ENCODE measurements at regions not wholly inside any gene's neighbourhood (a gene's known extent, or its start where the extent isn't known, plus 50 kb on each side); places are given as distances from the start of the nearest gene placed in this dataset.
"Not testable (repeated sequence)": the region's sequence is repeated elsewhere in the genome, so short reads cannot be mapped to it uniquely, and the experiment has no call there.

DNA sequence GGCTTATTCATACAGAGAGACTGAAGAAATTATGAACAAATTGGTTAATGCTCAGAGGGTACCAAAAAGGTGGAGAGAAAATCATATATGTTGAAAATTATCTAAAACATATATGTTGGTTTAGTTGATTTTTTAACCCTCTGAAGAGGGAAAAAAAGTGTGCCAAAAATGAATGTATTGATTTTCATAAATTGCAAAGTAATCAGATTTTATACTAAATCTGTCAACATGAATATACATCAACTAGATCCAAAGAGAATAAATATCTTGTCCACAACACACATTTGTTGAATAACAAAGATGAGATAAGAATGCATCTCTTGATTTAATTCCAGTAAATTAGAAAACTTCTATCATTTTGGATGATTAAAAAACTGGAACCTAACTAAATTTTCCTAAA is 125.3 kb upstream of the TACR3 start:
- Histone ChIP-seq H3K27me3 (replicated peaks; ENCODE audit: insufficient read depth) (no peaks in the 10 kb centered on the region), H3K4me1 (ENCODE audit: control insufficient read depth in 1 of 2, low read depth in 2 of 2) (no peaks in the 10 kb centered on the region), H3K4me3 (no peak overlapping the region), H3K9me3 (no peaks in the 10 kb centered on the region), H3K27ac (no peak overlapping the region), H3K36me3 (no peaks in the 10 kb centered on the region)
- ATAC-seq (ENCODE audit: insufficient number of reproducible peaks, low FRiP score, low read depth) = no peak
- TF ChIP-seq, protein P1, sequence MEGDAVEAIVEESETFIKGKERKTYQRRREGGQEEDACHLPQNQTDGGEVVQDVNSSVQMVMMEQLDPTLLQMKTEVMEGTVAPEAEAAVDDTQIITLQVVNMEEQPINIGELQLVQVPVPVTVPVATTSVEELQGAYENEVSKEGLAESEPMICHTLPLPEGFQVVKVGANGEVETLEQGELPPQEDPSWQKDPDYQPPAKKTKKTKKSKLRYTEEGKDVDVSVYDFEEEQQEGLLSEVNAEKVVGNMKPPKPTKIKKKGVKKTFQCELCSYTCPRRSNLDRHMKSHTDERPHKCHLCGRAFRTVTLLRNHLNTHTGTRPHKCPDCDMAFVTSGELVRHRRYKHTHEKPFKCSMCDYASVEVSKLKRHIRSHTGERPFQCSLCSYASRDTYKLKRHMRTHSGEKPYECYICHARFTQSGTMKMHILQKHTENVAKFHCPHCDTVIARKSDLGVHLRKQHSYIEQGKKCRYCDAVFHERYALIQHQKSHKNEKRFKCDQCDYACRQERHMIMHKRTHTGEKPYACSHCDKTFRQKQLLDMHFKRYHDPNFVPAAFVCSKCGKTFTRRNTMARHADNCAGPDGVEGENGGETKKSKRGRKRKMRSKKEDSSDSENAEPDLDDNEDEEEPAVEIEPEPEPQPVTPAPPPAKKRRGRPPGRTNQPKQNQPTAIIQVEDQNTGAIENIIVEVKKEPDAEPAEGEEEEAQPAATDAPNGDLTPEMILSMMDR (IDR thresholded peaks at IDR 0.05) = no peak
- no peak for DNase-seq (ENCODE audit: low spot score)

DNA sequence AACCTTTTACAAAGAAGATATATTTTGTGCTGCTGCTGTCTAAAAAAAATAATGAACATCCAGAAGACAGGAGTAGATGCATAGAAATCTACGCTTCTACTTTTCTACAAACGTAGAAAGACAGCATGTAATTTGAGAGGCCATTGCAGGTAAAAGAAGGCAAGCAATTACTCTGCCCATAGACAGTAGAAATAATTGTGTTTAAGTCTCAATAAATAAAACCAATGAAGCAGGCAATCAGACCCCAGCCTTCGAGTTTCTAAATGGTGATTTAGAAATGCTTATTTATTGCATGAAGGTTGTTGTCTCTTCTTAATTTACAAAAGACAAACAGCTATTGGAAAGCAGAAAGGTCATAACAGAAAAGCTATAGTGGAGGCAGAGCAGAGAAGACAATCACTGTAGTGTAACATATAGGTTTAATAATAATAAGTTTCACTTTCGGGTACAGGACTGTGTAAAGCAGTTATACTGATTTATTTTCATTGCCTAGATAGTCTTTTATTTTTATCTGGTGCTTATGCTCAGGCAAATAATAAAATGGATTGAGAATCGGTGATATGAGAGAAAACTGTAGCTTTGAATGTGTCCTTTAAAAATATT is 123.0 kb upstream of the TACR3 start:
- Histone ChIP-seq H3K4me1 (ENCODE audit: control insufficient read depth in 1 of 2, low read depth in 2 of 2) (no peaks in the 10 kb centered on the region), H3K4me3 (no peak overlapping the region), H3K36me3 (no peaks in the 10 kb centered on the region), H3K27ac (no peak overlapping the region), H3K27me3 (replicated peaks; ENCODE audit: insufficient read depth) (no peaks in the 10 kb centered on the region), H3K9me3 (no peaks in the 10 kb centered on the region)
- TF ChIP-seq, protein P1 (IDR thresholded peaks at IDR 0.05) = no peak
- DNase-seq (ENCODE audit: low spot score) (no peak), ATAC-seq (ENCODE audit: insufficient number of reproducible peaks, low FRiP score, low read depth) (no peak)

- ATAC-seq (ENCODE audit: insufficient number of reproducible peaks, low FRiP score, low read depth) = no peak
- H3K27me3 ChIP-seq (replicated peaks; ENCODE audit: insufficient read depth) = no peaks in the 10 kb centered on the region
- H3K4me1 ChIP-seq (ENCODE audit: control insufficient read depth in 1 of 2, low read depth in 2 of 2) = no peaks in the 10 kb centered on the region
- TF ChIP-seq, protein P1 (IDR thresholded peaks at IDR 0.05) = no peak
- no peak for DNase-seq (ENCODE audit: low spot score)
- no peaks in the 10 kb centered on the region for H3K36me3 ChIP-seq
- H3K4me3 ChIP-seq = no peak overlapping the region
- no peaks in the 10 kb centered on the region for H3K9me3 ChIP-seq
- H3K27ac ChIP-seq = no peak overlapping the region
Measured at GRCh38 chr4:103842076-103842475, 122.3 kb upstream of the TACR3 start.

GRCh38 chr4:103810308-103810707 is 90.5 kb upstream of the TACR3 start:
- not testable (repeated sequence) for ATAC-seq (ENCODE audit: insufficient number of reproducible peaks, low FRiP score, low read depth); H3K4me1 ChIP-seq (ENCODE audit: control insufficient read depth in 1 of 2, low read depth in 2 of 2); H3K9me3 ChIP-seq; H3K4me3 ChIP-seq; DNase-seq (ENCODE audit: low spot score); H3K27ac ChIP-seq; H3K36me3 ChIP-seq; H3K27me3 ChIP-seq (replicated peaks; ENCODE audit: insufficient read depth)

GRCh38 chr4:103802766-103803165 is 83.0 kb upstream of the TACR3 start:
- Histone ChIP-seq H3K36me3 (no peaks in the 10 kb centered on the region), H3K4me1 (ENCODE audit: control insufficient read depth in 1 of 2, low read depth in 2 of 2) (no peaks in the 10 kb centered on the region), H3K4me3 (no peak overlapping the region), H3K9me3 (no peaks in the 10 kb centered on the region), H3K27ac (no peak overlapping the region), H3K27me3 (replicated peaks; ENCODE audit: insufficient read depth) (no peaks in the 10 kb centered on the region)
- DNase-seq (ENCODE audit: low spot score) (no peak), ATAC-seq (ENCODE audit: insufficient number of reproducible peaks, low FRiP score, low read depth) (no peak)
- TF ChIP-seq, protein P1 (IDR thresholded peaks at IDR 0.05) = no peak

DNA sequence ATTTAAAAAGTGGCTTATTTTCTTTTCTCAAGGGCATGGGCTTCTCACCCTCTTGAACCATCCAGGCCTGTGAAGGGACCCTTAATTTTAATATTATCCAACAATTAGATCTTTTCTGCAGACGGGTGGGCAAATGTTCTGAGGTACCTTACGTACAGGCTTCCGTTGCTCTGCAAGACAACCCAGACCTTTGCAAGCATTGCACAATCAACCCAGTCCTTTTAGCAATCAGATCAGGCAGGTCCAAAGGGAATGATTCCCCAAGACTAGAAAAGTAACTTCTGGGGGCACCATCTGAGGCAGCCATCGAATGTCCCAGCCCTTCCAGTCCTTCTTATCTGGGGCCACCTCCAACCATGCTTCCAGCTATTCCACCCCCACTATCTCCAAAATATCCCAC is 67.3 kb upstream of the TACR3 start:
- TF ChIP-seq, protein P1 (IDR thresholded peaks at IDR 0.05) = no peak
- Histone ChIP-seq H3K4me3 (no peak overlapping the region), H3K27me3 (replicated peaks; ENCODE audit: insufficient read depth) (no peaks in the 10 kb centered on the region), H3K9me3 (no peaks in the 10 kb centered on the region), H3K36me3 (no peaks in the 10 kb centered on the region), H3K27ac (no peak overlapping the region), H3K4me1 (ENCODE audit: control insufficient read depth in 1 of 2, low read depth in 2 of 2) (no peaks in the 10 kb centered on the region)
- no peak for ATAC-seq (ENCODE audit: insufficient number of reproducible peaks, low FRiP score, low read depth)
- DNase-seq (ENCODE audit: low spot score) = no peak

All from thoracic aorta (tissue), 2 donors.